ENCODE measurements at regions not wholly inside any gene's neighbourhood (a gene's known extent, or its start where the extent isn't known, plus 50 kb on each side); places are given as distances from the start of the nearest gene placed in this dataset.

- TF ChIP-seq, protein P1, sequence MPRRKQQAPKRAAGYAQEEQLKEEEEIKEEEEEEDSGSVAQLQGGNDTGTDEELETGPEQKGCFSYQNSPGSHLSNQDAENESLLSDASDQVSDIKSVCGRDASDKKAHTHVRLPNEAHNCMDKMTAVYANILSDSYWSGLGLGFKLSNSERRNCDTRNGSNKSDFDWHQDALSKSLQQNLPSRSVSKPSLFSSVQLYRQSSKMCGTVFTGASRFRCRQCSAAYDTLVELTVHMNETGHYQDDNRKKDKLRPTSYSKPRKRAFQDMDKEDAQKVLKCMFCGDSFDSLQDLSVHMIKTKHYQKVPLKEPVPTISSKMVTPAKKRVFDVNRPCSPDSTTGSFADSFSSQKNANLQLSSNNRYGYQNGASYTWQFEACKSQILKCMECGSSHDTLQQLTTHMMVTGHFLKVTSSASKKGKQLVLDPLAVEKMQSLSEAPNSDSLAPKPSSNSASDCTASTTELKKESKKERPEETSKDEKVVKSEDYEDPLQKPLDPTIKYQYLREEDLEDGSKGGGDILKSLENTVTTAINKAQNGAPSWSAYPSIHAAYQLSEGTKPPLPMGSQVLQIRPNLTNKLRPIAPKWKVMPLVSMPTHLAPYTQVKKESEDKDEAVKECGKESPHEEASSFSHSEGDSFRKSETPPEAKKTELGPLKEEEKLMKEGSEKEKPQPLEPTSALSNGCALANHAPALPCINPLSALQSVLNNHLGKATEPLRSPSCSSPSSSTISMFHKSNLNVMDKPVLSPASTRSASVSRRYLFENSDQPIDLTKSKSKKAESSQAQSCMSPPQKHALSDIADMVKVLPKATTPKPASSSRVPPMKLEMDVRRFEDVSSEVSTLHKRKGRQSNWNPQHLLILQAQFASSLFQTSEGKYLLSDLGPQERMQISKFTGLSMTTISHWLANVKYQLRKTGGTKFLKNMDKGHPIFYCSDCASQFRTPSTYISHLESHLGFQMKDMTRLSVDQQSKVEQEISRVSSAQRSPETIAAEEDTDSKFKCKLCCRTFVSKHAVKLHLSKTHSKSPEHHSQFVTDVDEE (CRISPR knock-in tag; IDR thresholded peaks at IDR 0.05) = no peak
- TF ChIP-seq, protein P2, sequence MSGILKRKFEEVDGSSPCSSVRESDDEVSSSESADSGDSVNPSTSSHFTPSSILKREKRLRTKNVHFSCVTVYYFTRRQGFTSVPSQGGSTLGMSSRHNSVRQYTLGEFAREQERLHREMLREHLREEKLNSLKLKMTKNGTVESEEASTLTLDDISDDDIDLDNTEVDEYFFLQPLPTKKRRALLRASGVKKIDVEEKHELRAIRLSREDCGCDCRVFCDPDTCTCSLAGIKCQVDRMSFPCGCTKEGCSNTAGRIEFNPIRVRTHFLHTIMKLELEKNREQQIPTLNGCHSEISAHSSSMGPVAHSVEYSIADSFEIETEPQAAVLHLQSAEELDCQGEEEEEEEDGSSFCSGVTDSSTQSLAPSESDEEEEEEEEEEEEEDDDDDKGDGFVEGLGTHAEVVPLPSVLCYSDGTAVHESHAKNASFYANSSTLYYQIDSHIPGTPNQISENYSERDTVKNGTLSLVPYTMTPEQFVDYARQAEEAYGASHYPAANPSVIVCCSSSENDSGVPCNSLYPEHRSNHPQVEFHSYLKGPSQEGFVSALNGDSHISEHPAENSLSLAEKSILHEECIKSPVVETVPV (CRISPR knock-in tag; IDR thresholded peaks at IDR 0.05) = no peak
- no peak for TF ChIP-seq ARNTL (CRISPR knock-in tag; IDR thresholded peaks at IDR 0.05; ENCODE audit: borderline replicate concordance, low read depth)
- TF ChIP-seq OSR1 (CRISPR knock-in tag; IDR thresholded peaks at IDR 0.05) = no peak
- TF ChIP-seq ZNF8 (CRISPR knock-in tag; IDR thresholded peaks at IDR 0.05) = no peak
- TF ChIP-seq ZFP3 (CRISPR knock-in tag; IDR thresholded peaks at IDR 0.05) = no peak
Observed at GRCh38 chr13:34654203-34654602, 287.9 kb upstream of the NBEA start (continued).

DNA sequence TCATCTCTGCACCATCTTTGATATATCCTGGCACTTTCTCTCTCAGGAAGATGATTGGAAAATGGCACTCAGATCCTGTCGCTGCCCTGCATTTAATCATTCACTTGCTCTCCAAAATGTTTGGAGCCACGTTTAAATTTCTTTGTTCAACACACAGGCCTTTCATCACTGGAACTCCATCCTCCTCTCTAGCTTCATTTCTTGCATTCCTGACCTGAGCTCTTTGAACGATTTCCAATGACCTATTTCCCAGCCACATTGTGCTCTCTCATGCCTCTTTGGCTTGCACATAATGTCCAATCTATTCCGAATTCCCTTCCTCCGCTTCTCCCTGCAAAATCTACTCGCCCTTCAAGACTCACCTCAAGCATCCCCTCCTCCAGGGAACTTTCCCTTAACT, 287.4 kb upstream of the NBEA start:
- ATAC-seq = no peak
- TF ChIP-seq, protein P3, sequence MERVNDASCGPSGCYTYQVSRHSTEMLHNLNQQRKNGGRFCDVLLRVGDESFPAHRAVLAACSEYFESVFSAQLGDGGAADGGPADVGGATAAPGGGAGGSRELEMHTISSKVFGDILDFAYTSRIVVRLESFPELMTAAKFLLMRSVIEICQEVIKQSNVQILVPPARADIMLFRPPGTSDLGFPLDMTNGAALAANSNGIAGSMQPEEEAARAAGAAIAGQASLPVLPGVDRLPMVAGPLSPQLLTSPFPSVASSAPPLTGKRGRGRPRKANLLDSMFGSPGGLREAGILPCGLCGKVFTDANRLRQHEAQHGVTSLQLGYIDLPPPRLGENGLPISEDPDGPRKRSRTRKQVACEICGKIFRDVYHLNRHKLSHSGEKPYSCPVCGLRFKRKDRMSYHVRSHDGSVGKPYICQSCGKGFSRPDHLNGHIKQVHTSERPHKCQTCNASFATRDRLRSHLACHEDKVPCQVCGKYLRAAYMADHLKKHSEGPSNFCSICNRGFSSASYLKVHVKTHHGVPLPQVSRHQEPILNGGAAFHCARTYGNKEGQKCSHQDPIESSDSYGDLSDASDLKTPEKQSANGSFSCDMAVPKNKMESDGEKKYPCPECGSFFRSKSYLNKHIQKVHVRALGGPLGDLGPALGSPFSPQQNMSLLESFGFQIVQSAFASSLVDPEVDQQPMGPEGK (CRISPR knock-in tag; IDR thresholded peaks at IDR 0.05; ENCODE audit: borderline replicate concordance) = no peak
- TF ChIP-seq SNAI2 (CRISPR knock-in tag; IDR thresholded peaks at IDR 0.05) (no peak), ZNF565 (CRISPR knock-in tag; conservative IDR thresholded peaks at IDR 0.05; ENCODE audit: low read depth) (no peak), RARB (CRISPR knock-in tag; IDR thresholded peaks at IDR 0.05) (no peak), TOX (CRISPR knock-in tag; IDR thresholded peaks at IDR 0.05; ENCODE audit: borderline replicate concordance) (no peak), ZFP30 (CRISPR knock-in tag; IDR thresholded peaks at IDR 0.05) (no peak), ZNF70 (CRISPR knock-in tag; IDR thresholded peaks at IDR 0.05) (no peak)

GRCh38 chr13:34655554-34655953, 286.5 kb upstream of the NBEA start:
- ATAC-seq = no peak
- TF ChIP-seq GLIS3 (CRISPR knock-in tag; IDR thresholded peaks at IDR 0.05) = no peak
- TF ChIP-seq, protein P3 (CRISPR knock-in tag; IDR thresholded peaks at IDR 0.05; ENCODE audit: borderline replicate concordance) = no peak
- TF ChIP-seq ESRRG (CRISPR knock-in tag; IDR thresholded peaks at IDR 0.05) = no peak
- no peak for TF ChIP-seq RARB (CRISPR knock-in tag; IDR thresholded peaks at IDR 0.05)
- TF ChIP-seq ZC3H10 (CRISPR knock-in tag; IDR thresholded peaks at IDR 0.05) = no peak
- TF ChIP-seq ZFP3 (CRISPR knock-in tag; IDR thresholded peaks at IDR 0.05) = no peak
- no peak for TF ChIP-seq PPARA (CRISPR knock-in tag; IDR thresholded peaks at IDR 0.05; ENCODE audit: borderline replicate concordance)

- ATAC-seq = peak; percentile 36; the same call in 2 of the 3 replicates
- no peak for TF ChIP-seq ESRRG (CRISPR knock-in tag; IDR thresholded peaks at IDR 0.05)
- TF ChIP-seq SNAI2 (CRISPR knock-in tag; IDR thresholded peaks at IDR 0.05) = no peak
- no peak for TF ChIP-seq TOX (CRISPR knock-in tag; IDR thresholded peaks at IDR 0.05; ENCODE audit: borderline replicate concordance)
- no peak for TF ChIP-seq CSDC2 (CRISPR knock-in tag; IDR thresholded peaks at IDR 0.05)
- TF ChIP-seq ZFP3 (CRISPR knock-in tag; IDR thresholded peaks at IDR 0.05) = no peak
- TF ChIP-seq, protein P3 (CRISPR knock-in tag; IDR thresholded peaks at IDR 0.05; ENCODE audit: borderline replicate concordance) = no peak
- TF ChIP-seq, protein P2 (CRISPR knock-in tag; IDR thresholded peaks at IDR 0.05) = no peak
- no peak for TF ChIP-seq PPARA (CRISPR knock-in tag; IDR thresholded peaks at IDR 0.05; ENCODE audit: borderline replicate concordance)
- TF ChIP-seq, protein P4, sequence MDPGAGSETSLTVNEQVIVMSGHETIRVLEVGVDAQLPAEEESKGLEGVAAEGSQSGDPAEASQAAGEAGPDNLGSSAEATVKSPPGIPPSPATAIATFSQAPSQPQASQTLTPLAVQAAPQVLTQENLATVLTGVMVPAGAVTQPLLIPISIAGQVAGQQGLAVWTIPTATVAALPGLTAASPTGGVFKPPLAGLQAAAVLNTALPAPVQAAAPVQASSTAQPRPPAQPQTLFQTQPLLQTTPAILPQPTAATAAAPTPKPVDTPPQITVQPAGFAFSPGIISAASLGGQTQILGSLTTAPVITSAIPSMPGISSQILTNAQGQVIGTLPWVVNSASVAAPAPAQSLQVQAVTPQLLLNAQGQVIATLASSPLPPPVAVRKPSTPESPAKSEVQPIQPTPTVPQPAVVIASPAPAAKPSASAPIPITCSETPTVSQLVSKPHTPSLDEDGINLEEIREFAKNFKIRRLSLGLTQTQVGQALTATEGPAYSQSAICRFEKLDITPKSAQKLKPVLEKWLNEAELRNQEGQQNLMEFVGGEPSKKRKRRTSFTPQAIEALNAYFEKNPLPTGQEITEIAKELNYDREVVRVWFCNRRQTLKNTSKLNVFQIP (CRISPR knock-in tag; IDR thresholded peaks at IDR 0.05; ENCODE audit: borderline replicate concordance, low read depth) = no peak
- TF ChIP-seq ARNTL (CRISPR knock-in tag; IDR thresholded peaks at IDR 0.05; ENCODE audit: borderline replicate concordance, low read depth) = no peak
- TF ChIP-seq ISL1 (CRISPR knock-in tag; IDR thresholded peaks at IDR 0.05) = no peak
- TF ChIP-seq RARB (CRISPR knock-in tag; IDR thresholded peaks at IDR 0.05) = no peak
- no peak for TF ChIP-seq OSR1 (CRISPR knock-in tag; IDR thresholded peaks at IDR 0.05)
- no peak for TF ChIP-seq ZC3H10 (CRISPR knock-in tag; IDR thresholded peaks at IDR 0.05)
Observed at GRCh38 chr13:34657716-34658115, 284.4 kb upstream of the NBEA start.

All from SK-N-SH treated with all-trans-retinoic acid at 6 μM for 48 hours (cell line).